HCT116 (cell line): ENCODE measurements at regions not wholly inside any gene's neighbourhood (a gene's known extent, or its start where the extent isn't known, plus 50 kb on each side); places are given as distances from the start of the nearest gene placed in this dataset.

Experiments
- ATAC-seq: fragments of 200-7000 bp; cut with Tn5 transposase; 2 replicates; pipeline ENCODE4 v1.9.1; 2020; ENCODE audit warnings: mild to moderate bottlenecking, moderate library complexity
- BruUV-seq: library from RNA; stranded (reverse); fragments of 400-500 nt; replicated peaks from 2 replicates; lab custom pipeline; 2021; lab: Mats Ljungman, UMichigan
- CTCF ChIA-PET: fragments of 300-600 bp; sonication (Branson Sonifier 250); formaldehyde crosslinking; loops from one replicate; lab custom pipeline; 2021; ENCODE audit warnings: antibody characterized with exemption; lab: Charles Lee
- POLR2A ChIA-PET: fragments of 300-600, 350-600 bp; sonication (Branson Sonifier 250); formaldehyde crosslinking; loops from one replicate; lab custom pipeline; 2021; ENCODE audit warnings: antibody characterized with exemption; lab: Charles Lee
- RAD21 ChIA-PET, 2 experiments: fragments of 300-600 bp; sonication (Branson Sonifier 250); formaldehyde crosslinking; loops; one replicate each; lab custom pipeline; 2023; ENCODE audit warnings: low total read pairs in 2 of 2; ENCODE audit not compliant: uncharacterized antibody in 2 of 2, unreplicated experiment in 2 of 2, low non-redundant PET in 1 of 2; lab: Charles Lee
- DNase-seq: peaks from one replicate; pipeline ENCODE4 v3.0.0-alpha.2; 2010; ENCODE audit warnings: low read depth, low spot score
- H2AFZ ChIP-seq: fragments of 200-600 bp; shearing (Covaris generic), sonication (generic); 2 replicates; pipeline ENCODE4 v1.6.1; 2017; ENCODE audit warnings: low read depth, mixed run types, mixed read lengths, antibody characterized with exemption, low read length; ENCODE audit not compliant: poor library complexity, severe bottlenecking
- H3K27ac ChIP-seq: 2 replicates; pipeline ENCODE4 v1.5.1; 2012; ENCODE audit warnings: low read depth, low read length
- H3K27me3 ChIP-seq: fragments of 200-600 bp; sonication (generic); 2 replicates; pipeline ENCODE4 v1.6.1; 2016; ENCODE audit warnings: mixed run types, low read length, mixed read lengths; ENCODE audit not compliant: insufficient read depth
- H3K36me3 ChIP-seq, 2 experiments: fragments of 200-500 bp in 1 of 2; fragments of 200-600 bp in 1 of 2; sonication (Bioruptor generic) in 1 of 2; sonication (generic) in 1 of 2; 2 replicates each; pipeline versions ENCODE4 v1.5.1 to v1.6.1; 2014 to 2016; ENCODE audit warnings: low read length in 2 of 2, inconsistent platforms in 1 of 2, mixed read lengths in 1 of 2, mixed run types in 1 of 2; ENCODE audit not compliant: insufficient read depth in 2 of 2, control insufficient read depth in 1 of 2
- H3K4me1 ChIP-seq, 2 experiments: fragments of 200-600 bp in 1 of 2; sonication (generic) in 1 of 2; 2 replicates each; pipeline versions ENCODE4 v1.5.1 to v1.6.1; 2012 to 2017; ENCODE audit warnings: low read length in 2 of 2, inconsistent platforms in 1 of 2, mild to moderate bottlenecking in 1 of 2, mixed read lengths in 1 of 2, mixed run types in 1 of 2, moderate library complexity in 1 of 2; ENCODE audit not compliant: insufficient read depth in 2 of 2, control insufficient read depth in 1 of 2
- H3K4me2 ChIP-seq: fragments of 200-600 bp; sonication (generic); 2 replicates; pipeline ENCODE4 v1.6.1; 2017; ENCODE audit warnings: mixed run types, low read length, mixed read lengths
- H3K4me3 ChIP-seq, 2 experiments: fragments of 200-600 bp in 1 of 2; sonication (generic) in 1 of 2; replicated peaks in 1 of 2; 2 replicates each; pipeline ENCODE4 v1.5.1; 2011 to 2016; ENCODE audit warnings: low read length in 2 of 2, control low read depth in 1 of 2, low read depth in 1 of 2, mild to moderate bottlenecking in 1 of 2, mixed read lengths in 1 of 2, mixed run types in 1 of 2
- H3K79me2 ChIP-seq: fragments of 200-600 bp; sonication (generic); 2 replicates; pipeline ENCODE4 v1.6.1; 2017; ENCODE audit warnings: mild to moderate bottlenecking, mixed run types, low read length, moderate library complexity, mixed read lengths; ENCODE audit not compliant: insufficient read depth
- H3K9ac ChIP-seq: fragments of 200-600 bp; sonication (generic); 2 replicates; pipeline ENCODE4 v1.6.1; 2016; ENCODE audit warnings: low read length, mixed read lengths
- H3K9me2 ChIP-seq: fragments of 200-600 bp; sonication (generic), shearing (Covaris generic); 2 replicates; pipeline ENCODE4 v1.6.1; 2017; ENCODE audit warnings: mixed run types, mild to moderate bottlenecking, moderate library complexity; ENCODE audit not compliant: insufficient read depth
- H3K9me3 ChIP-seq, 2 experiments: fragments of 200-500 bp in 1 of 2; fragments of 200-600 bp in 1 of 2; sonication (Bioruptor generic) in 1 of 2; sonication (generic) in 1 of 2; 2 replicates each; pipeline ENCODE4 v1.6.1; 2014 to 2017; ENCODE audit warnings: low read length in 2 of 2, mixed read lengths in 2 of 2, inconsistent platforms in 1 of 2, low read depth in 1 of 2, mild to moderate bottlenecking in 1 of 2, mixed run types in 1 of 2, moderate library complexity in 1 of 2; ENCODE audit not compliant: control insufficient read depth in 1 of 2, insufficient read depth in 1 of 2
- H4K20me1 ChIP-seq: fragments of 200-600 bp; sonication (generic), shearing (Covaris generic); 2 replicates; pipeline ENCODE4 v1.6.1; 2017; ENCODE audit warnings: mixed run types, mild to moderate bottlenecking, moderate library complexity; ENCODE audit not compliant: insufficient read depth
- ATF3 ChIP-seq: IDR thresholded peaks from 2 replicates; pipeline ENCODE4 v1.6.1; 2012
- CTCF ChIP-seq, 3 experiments: fragments of 200-600 bp in 1 of 3; sonication (generic) in 1 of 3; IDR thresholded peaks in 2 of 3; conservative IDR thresholded peaks in 1 of 3; 2 replicates each; pipeline ENCODE4 v1.5.1; 2012 to 2017; ENCODE audit warnings: low read depth in 2 of 3, low read length in 2 of 3, antibody characterized with exemption in 1 of 3, borderline replicate concordance in 1 of 3, control low read depth in 1 of 3, mild to moderate bottlenecking in 1 of 3, mixed read lengths in 1 of 3, mixed run types in 1 of 3, moderate library complexity in 1 of 3; ENCODE audit not compliant: insufficient read depth in 1 of 3
- EZH2 ChIP-seq: fragments of 200-600 bp; sonication (generic); IDR thresholded peaks from 2 replicates; pipeline ENCODE4 v1.6.1; 2017; ENCODE audit warnings: antibody characterized with exemption, mixed run types
- SIN3A ChIP-seq: IDR thresholded peaks from 2 replicates; pipeline ENCODE4 v1.6.1; 2012; ENCODE audit warnings: low read depth
- SP1 ChIP-seq: IDR thresholded peaks from 2 replicates; pipeline ENCODE4 v1.6.1; 2012; ENCODE audit warnings: low read depth
- ZFX ChIP-seq: fragments of 450-650 bp; IDR thresholded peaks from 2 replicates; pipeline ENCODE4 v1.6.1; 2017
- ZNF274 ChIP-seq: fragments of 200-500 bp; sonication (Bioruptor generic); IDR thresholded peaks from 2 replicates; pipeline ENCODE4 v1.6.1; 2014; ENCODE audit warnings: mild to moderate bottlenecking, low read depth, low read length, inconsistent platforms
- intact Hi-C: fragments of 100-400 bp; cut with micrococcal nuclease; formaldehyde crosslinking; loops from 2 replicates; pipeline ENCODE4 v1.10.0; 2022

GRCh38 chr2:217512728-217513127 lies 490.1 kb downstream of the TNS1 start:
- no peaks in the 10 kb centered on the region for H3K9me2 ChIP-seq
- no peaks in the 10 kb centered on the region for H3K9me3 ChIP-seq
- no peak overlapping the region for H3K9ac ChIP-seq
- no peak overlapping the region for H3K4me3 ChIP-seq
- H3K4me1 ChIP-seq: peaks cover 0 to 3% of the 10 kb centered on the region in 2 experiments; a peak in 2 of 4 replicates
- H3K79me2 ChIP-seq: no peaks in the 10 kb centered on the region
- no TSS peak for BruUV-seq
- H3K36me3 ChIP-seq: no peaks in the 10 kb centered on the region
- ChIA-PET CTCF (no interaction called here), POLR2A (no interaction called here), RAD21 (no interaction called here)
- H2AFZ ChIP-seq: no peak overlapping the region
- no peak overlapping the region for H3K4me2 ChIP-seq
- no peak overlapping the region for H3K27ac ChIP-seq
- ATAC-seq (no peak), DNase-seq (no peak)
- TF ChIP-seq ATF3 (no peak), SIN3A (no peak), SP1 (no peak), ZFX (no peak), EZH2 (no peak), CTCF (IDR thresholded peaks at IDR 0.05 in 2 of 3, conservative IDR thresholded peaks at IDR 0.05 in 1 of 3; ENCODE audit: borderline replicate concordance in 1 of 3, insufficient read depth in 1 of 3, low read depth in 2 of 3, low read length in 2 of 3) (no peak)
- no peaks in the 10 kb centered on the region for H4K20me1 ChIP-seq
- H3K27me3 ChIP-seq: peaks cover 6% of the 10 kb centered on the region; the same call in 1 of the 2 replicates
- intact Hi-C loops: loop anchor here (10.0 kb wide), 1 partner anchor 348 kb away; no protein-coding TSS in a partner anchor

- H3K9ac ChIP-seq: no peak overlapping the region
- no peak overlapping the region for H2AFZ ChIP-seq
- H3K27ac ChIP-seq: no peak overlapping the region
- TF ChIP-seq ZNF274 (no peak), EZH2 (no peak), ATF3 (no peak)
- DNase-seq: no peak
- H3K27me3 ChIP-seq: peaks cover 6% of the 10 kb centered on the region; the same call in 1 of the 2 replicates
- no peaks in the 10 kb centered on the region for H4K20me1 ChIP-seq
- H3K9me2 ChIP-seq: no peaks in the 10 kb centered on the region
- H3K79me2 ChIP-seq: no peaks in the 10 kb centered on the region
- intact Hi-C loops: loop anchor here (10.0 kb wide), 1 partner anchor 347 kb away; no protein-coding TSS in a partner anchor
- ChIA-PET CTCF (interaction anchor here (2.3 to 3.1 kb wide), 3 partner anchors 201 to 825 kb away, joined by 10 to 27 read pairs (median 11); no protein-coding TSS in a partner anchor), RAD21 (no interaction called here), POLR2A (no interaction called here)
- no peaks in the 10 kb centered on the region for H3K36me3 ChIP-seq
- H3K9me3 ChIP-seq: no peaks in the 10 kb centered on the region
- peaks cover 0 to 3% of the 10 kb centered on the region in 2 experiments; a peak in 2 of 4 replicates for H3K4me1 ChIP-seq
- no peak overlapping the region for H3K4me2 ChIP-seq
- no peak for ATAC-seq
- no peak overlapping the region for H3K4me3 ChIP-seq
- BruUV-seq: no TSS peak
Measured at GRCh38 chr2:217512259-217512658, 490.5 kb downstream of the TNS1 start.
